Lower leg skin (tissue), 3 donors: ENCODE measurements at regions not wholly inside any gene's neighbourhood (a gene's known extent, or its start where the extent isn't known, plus 50 kb on each side); places are given as distances from the start of the nearest gene placed in this dataset.

Experiments
- CTCF ChIP-seq, 3 donors: fragments of 450-650 bp; IDR thresholded peaks; one replicate each; pipeline ENCODE4 v1.5.1; 2016; ENCODE audit warnings: antibody characterized with exemption in 3 of 3, mild to moderate bottlenecking in 3 of 3, moderate library complexity in 2 of 3
- POLR2A ChIP-seq, 2 donors: fragments of 450-650 bp; IDR thresholded peaks; one replicate each; pipeline ENCODE4 v1.6.1; 2016 to 2017; ENCODE audit warnings: antibody characterized with exemption in 2 of 2, mild to moderate bottlenecking in 1 of 2, moderate library complexity in 1 of 2

- TF ChIP-seq POLR2A (IDR thresholded peaks at IDR 0.05): no peak
- no peak for TF ChIP-seq CTCF (IDR thresholded peaks at IDR 0.05)
Observed at GRCh38 chr5:159439002-159439401, 108.7 kb upstream of the IL12B start.
